ENCODE measurements at regions not wholly inside any gene's neighbourhood (a gene's known extent, or its start where the extent isn't known, plus 50 kb on each side); places are given as distances from the start of the nearest gene placed in this dataset.
"Not testable (repeated sequence)": the region's sequence is repeated elsewhere in the genome, so short reads cannot be mapped to it uniquely, and the experiment has no call there.

DNA sequence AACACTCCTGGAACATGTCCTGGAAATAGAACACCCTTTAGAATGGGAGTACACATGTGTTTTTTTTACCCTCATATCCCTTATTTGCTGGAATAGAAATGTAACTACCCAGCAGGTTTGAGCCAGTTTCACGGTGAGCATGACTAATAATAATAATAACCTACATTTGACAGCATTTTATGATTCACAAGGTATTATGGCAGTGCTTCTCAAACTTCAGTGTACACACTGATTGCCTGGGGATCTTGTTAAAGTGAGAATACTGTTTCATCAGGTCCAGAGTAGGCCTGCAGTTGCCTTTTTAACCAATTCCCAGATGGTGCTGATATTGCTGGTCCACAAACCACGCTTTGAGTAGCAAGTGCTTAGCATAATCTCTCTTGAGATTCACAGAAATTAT is 63.9 kb downstream of the NFKBIZ start:
- TF ChIP-seq, protein P1, sequence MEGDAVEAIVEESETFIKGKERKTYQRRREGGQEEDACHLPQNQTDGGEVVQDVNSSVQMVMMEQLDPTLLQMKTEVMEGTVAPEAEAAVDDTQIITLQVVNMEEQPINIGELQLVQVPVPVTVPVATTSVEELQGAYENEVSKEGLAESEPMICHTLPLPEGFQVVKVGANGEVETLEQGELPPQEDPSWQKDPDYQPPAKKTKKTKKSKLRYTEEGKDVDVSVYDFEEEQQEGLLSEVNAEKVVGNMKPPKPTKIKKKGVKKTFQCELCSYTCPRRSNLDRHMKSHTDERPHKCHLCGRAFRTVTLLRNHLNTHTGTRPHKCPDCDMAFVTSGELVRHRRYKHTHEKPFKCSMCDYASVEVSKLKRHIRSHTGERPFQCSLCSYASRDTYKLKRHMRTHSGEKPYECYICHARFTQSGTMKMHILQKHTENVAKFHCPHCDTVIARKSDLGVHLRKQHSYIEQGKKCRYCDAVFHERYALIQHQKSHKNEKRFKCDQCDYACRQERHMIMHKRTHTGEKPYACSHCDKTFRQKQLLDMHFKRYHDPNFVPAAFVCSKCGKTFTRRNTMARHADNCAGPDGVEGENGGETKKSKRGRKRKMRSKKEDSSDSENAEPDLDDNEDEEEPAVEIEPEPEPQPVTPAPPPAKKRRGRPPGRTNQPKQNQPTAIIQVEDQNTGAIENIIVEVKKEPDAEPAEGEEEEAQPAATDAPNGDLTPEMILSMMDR (conservative IDR thresholded peaks at IDR 0.05; ENCODE audit: low read depth): no peak
- peak; percentile 50 for DNase-seq (ENCODE audit: low spot score)
- ChIA-PET CTCF (no interaction called here), POLR2A (ENCODE audit: low non-redundant PET) (no interaction called here)
- H3K27ac ChIP-seq: no peak overlapping the region

DNA sequence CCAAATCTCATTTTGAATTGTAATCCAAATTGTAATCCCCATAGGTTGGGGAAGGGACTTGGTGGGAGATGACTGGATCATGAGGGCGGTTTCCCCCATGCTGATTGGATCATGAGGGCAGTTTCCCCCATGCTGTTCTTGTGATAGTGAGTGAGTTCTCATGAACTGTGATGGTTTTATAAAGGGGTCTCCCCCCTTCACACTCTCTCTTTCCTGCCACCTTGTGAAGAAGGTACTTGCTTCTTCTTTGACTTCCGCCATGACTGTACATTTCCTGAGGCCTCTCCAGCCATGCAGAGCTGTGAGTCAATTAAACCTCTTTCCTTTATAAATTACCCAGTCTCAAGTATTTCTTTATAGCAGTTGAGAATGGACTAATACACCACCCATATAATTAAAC is 68.4 kb downstream of the NFKBIZ start:
- H3K27ac ChIP-seq; DNase-seq (ENCODE audit: low spot score); CTCF ChIA-PET: not testable (repeated sequence)
- POLR2A ChIA-PET (ENCODE audit: low non-redundant PET): interaction anchor here (0.5 kb wide), 1 partner anchor 68 kb away, joined by 3 read pairs; no protein-coding TSS in a partner anchor

DNA sequence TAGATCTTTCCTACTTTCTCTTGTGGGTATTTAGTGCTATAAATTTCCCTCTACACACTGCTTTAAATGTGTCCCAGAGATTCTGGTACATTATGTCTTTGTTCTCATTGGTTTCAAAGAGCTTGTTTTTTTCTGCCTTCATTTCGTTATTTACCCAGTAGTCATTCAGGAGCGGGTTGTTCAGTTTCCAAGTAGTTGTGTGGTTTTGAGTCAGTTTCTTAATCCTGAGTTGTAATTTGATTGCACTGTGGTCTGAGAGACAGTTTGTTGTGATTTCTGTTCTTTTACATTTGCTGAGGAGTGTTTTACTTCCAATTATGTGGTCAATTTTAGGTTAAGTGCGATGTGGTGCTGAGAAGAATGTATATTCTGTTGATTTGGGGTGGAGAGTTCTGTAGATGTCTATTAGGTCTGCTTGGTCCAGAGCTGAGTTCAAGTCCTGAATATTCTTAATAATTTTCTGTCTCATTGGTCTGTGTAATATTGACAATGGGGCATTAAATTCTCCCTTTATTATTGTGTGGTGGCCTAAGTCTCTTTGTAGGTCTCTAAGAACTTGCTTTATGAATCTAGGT is 72.9 kb downstream of the NFKBIZ start:
- DNase-seq (ENCODE audit: low spot score); H3K27ac ChIP-seq; POLR2A ChIA-PET (ENCODE audit: low non-redundant PET): not testable (repeated sequence)
- CTCF ChIA-PET: interaction anchor here (0.6 kb wide), 1 partner anchor 26 kb away, joined by 3 read pairs; no protein-coding TSS in a partner anchor

DNA sequence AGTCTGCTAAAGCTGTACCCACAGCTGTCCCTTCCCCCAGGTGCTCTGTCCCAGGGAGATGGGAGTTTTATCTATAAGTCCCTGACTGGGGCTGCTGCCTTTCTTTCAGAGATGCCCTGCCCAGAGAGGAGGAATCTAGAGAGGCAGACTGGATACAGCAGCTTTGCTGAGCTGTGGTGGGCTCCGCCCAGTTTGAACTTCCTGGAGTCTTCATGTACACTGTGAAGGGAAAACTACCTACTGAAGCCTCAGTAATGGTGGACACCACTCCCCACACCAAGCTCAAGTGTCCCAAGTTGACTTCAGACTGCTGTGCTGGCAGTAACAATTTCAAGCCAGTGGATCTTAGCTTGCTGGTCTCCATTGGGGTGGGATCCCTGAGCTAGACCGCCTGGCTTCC is 75.3 kb downstream of the NFKBIZ start:
- POLR2A ChIA-PET (ENCODE audit: low non-redundant PET); H3K27ac ChIP-seq; DNase-seq (ENCODE audit: low spot score); CTCF ChIA-PET: not testable (repeated sequence)

DNA sequence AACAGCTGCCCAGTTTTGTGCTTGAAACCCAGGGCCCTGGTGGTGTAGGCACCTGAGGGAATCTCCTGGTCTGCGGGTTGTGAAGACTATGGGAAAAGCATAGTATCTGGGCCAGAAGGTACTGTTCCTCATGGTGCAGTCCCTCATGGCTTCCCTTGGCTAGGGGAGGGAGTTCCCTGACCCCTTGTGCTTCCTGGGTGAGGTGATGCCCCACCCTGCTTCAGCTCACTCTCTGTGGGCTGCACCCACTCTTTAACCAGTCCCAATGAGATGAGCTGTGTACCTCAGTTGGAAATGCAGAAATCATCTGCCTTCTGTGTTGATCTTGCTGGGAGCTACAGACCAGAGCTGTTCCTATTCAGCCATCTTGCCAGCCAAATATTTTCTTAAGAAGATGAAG is 75.8 kb downstream of the NFKBIZ start:
- POLR2A ChIA-PET (ENCODE audit: low non-redundant PET): not testable (repeated sequence)

DNA sequence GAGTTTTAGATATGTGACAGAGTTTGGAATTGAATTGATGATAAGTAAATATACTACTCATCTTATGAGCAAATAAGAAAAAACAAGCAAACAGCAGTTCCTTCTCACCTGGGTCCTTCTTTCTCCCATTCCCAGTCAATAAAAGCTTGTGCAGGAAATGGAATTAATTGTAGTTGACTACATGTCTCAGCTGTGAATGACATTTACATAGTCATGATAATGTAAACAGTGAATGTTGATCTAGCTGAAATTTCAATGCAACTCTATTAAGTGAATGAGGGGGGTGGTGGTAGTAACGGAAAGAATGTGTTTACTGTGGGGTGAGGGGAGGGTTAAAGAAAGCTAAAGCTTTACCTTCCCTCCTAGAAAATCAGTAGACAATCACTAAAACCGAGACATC is 76.2 kb downstream of the NFKBIZ start:
- ChIA-PET POLR2A (ENCODE audit: low non-redundant PET) (no interaction called here), CTCF (no interaction called here)
- TF ChIP-seq, protein P1 (conservative IDR thresholded peaks at IDR 0.05; ENCODE audit: low read depth): no peak
- DNase-seq (ENCODE audit: low spot score): no peak
- no peak overlapping the region for H3K27ac ChIP-seq

More for the DNA sequence above, 75.8 kb downstream of the NFKBIZ start:
- H3K27ac ChIP-seq; DNase-seq (ENCODE audit: low spot score); CTCF ChIA-PET: not testable (repeated sequence)

DNA sequence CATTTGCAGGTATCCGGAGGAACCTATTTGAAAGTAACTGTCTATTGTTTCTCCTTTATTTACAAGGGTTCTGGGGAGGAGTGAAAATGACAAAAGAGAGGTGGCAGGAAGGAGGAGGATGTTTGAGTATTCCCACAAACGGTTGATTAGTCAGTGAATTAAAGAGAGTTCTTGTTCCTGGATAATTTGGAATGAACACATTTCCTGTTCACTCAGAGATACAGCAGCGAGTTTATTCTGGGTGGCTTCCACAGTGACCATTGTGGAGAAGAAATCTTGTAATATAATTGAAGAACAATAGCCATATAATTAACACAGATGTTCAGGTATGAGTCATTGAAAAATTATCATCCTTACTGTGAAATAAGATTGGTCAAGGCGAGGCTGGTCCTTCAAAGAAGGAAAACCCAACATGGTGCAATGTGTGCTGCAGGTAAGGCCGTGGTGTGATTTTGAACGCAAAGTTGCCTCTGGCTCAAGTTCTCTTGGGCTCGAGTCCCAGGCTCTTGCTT is 77.3 kb downstream of the NFKBIZ start:
- TF ChIP-seq, protein P1 (conservative IDR thresholded peaks at IDR 0.05; ENCODE audit: low read depth): no peak
- DNase-seq (ENCODE audit: low spot score): no peak
- CTCF ChIA-PET: interaction anchor here (0.6 kb wide), 1 partner anchor 980 kb away, joined by 3 read pairs; no protein-coding TSS in a partner anchor
- no peak overlapping the region for H3K27ac ChIP-seq
- POLR2A ChIA-PET (ENCODE audit: low non-redundant PET): no interaction called here

DNA sequence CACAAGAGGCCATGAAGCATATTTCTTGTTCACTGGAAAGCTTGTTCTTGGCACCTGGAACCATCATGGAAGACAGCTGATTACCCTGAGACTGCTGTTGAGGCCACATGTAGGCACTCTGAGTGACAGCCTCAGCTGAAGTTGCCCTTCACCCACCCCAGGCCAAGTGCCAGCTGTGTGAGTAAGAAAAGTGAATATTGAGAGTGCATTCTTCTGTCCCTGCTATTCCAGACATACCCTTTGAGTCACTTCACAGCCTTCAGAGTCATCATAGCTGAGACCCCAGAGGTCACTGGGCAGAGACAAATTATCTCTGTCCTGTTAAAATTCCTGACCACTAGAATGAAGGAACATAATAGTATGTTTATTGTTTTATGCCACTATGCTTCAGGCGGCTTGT is 79.6 kb downstream of the NFKBIZ start:
- peak; percentile 28 for DNase-seq (ENCODE audit: low spot score)
- CTCF ChIA-PET: interaction anchor here (0.7 kb wide), 1 partner anchor 355 kb away, joined by 4 read pairs; the partner anchor contains the start of gene PCNP
- POLR2A ChIA-PET (ENCODE audit: low non-redundant PET): no interaction called here
- TF ChIP-seq, protein P1 (conservative IDR thresholded peaks at IDR 0.05; ENCODE audit: low read depth): no peak
- no peak overlapping the region for H3K27ac ChIP-seq

DNA sequence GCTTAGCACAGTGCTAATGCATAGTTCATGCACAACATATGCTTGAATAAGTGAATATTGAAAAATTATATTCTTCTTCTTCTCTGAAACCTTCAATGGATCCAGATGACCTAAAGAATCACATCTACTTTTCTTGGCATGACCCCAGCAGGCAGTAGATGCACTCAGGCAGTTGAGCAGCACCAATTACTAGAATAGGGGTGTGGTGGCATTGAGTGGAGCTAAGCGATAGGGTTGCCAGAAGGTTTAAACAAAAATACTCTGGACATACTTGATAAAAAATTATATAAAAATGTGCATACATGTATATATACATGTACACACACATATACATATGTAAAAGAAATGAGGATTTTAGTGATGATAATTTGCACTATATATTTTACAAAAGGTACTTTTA is 81.8 kb downstream of the NFKBIZ start:
- ChIA-PET POLR2A (ENCODE audit: low non-redundant PET) (no interaction called here), CTCF (no interaction called here)
- H3K27ac ChIP-seq: no peak overlapping the region
- TF ChIP-seq, protein P1 (conservative IDR thresholded peaks at IDR 0.05; ENCODE audit: low read depth): no peak
- no peak for DNase-seq (ENCODE audit: low spot score)
